ENCODE measurements at regions not wholly inside any gene's neighbourhood (a gene's known extent, or its start where the extent isn't known, plus 50 kb on each side); places are given as distances from the start of the nearest gene placed in this dataset.

DNA sequence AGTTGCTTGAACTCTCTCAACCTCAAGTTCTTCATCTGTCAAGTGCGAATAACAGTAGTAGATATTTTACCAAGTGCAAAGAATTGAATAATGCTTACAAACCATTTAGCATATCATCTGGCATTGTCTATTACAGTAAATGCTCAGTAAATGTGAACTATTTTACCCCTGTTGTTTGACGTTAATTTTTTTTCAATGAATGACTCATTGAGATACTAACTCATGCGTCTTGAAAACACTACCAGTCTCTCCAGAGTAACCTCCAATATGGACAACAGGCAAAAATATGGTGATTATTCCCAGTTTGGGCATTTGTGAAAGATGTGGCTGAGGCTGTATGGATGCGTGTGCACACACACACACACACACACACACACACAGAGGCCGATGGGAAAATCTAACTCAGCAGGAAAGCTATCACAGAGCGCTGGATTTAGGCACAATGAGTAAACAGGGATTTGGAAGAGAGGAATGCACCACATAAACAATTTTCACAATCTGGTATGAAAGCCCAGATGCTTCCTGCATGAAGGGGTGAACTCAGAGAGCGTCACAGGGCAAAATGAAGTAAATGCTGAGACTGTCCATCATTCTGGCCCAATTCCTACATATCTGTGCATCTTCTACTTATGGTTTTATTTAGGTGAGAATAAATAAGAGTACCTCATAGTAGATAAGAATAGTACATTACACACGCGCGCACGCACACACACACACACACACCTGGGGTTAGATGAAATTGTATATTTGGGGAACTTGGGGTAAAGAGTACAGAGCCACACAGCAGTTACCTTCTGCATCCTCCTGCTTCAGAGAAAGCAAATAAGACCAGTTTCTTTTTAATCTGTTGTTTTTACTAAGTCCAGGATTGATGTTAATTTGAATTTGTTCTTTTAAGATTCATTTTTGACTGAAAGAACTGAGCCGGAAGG, 128.7 kb downstream of the PALM2AKAP2 start:
- no peak for DNase-seq
- in situ Hi-C loops (cut with HindIII; ENCODE audit: low pct_ligation_motif_present, low pct_unique_long_range_greater_than_20kb, low sequenced_read_pairs), result no loop called here

DNA sequence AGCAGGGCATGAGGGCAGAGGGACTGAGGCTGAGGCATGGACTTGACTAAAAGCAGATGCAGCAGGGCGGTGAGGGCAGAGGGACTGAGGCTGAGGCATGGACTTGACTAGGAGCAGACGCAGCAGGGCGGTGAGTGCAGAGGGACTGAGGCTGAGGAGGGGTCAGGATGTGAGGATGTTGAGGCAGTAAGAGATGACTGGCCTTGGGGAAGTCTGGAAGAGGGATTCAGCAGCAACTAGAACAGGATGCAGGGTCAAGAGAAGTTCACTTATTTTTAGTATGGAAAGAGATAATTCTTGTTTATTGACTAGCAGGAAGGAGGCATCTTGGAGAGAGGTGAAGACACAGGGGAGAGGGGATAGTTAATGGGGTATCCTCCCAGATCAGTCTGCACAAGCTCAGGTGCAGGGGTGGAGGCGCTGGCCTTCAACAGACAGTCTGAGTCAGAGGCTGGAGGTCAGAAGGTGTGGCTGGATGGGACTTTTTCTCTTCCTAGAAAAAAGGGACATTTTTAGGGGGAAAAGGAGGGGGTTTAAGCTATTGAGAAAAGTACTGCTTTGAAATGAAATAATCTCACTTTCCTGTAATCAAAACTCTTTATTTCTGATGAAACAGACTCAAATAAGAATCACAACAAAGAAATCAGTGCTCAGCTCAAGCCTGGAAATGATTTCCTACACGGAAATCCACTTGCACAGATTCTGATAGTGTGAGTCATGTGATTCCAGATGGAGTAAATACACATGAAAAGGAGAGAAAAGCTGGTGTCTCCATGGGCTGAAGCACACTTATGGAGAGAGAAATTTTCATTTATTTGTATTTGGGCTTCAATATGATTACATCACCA, 130.9 kb downstream of the PALM2AKAP2 start:
- in situ Hi-C loops (cut with HindIII; ENCODE audit: low pct_ligation_motif_present, low pct_unique_long_range_greater_than_20kb, low sequenced_read_pairs), result no loop called here

GRCh38 chr9:109912082-109912582, 132.1 kb downstream of the PALM2AKAP2 start:
- in situ Hi-C loops (cut with HindIII; ENCODE audit: low pct_ligation_motif_present, low pct_unique_long_range_greater_than_20kb, low sequenced_read_pairs), result no loop called here
- DNase-seq, result no peak

More for the DNA sequence above, 130.9 kb downstream of the PALM2AKAP2 start:
- DNase-seq, result peak; percentile 80

DNA sequence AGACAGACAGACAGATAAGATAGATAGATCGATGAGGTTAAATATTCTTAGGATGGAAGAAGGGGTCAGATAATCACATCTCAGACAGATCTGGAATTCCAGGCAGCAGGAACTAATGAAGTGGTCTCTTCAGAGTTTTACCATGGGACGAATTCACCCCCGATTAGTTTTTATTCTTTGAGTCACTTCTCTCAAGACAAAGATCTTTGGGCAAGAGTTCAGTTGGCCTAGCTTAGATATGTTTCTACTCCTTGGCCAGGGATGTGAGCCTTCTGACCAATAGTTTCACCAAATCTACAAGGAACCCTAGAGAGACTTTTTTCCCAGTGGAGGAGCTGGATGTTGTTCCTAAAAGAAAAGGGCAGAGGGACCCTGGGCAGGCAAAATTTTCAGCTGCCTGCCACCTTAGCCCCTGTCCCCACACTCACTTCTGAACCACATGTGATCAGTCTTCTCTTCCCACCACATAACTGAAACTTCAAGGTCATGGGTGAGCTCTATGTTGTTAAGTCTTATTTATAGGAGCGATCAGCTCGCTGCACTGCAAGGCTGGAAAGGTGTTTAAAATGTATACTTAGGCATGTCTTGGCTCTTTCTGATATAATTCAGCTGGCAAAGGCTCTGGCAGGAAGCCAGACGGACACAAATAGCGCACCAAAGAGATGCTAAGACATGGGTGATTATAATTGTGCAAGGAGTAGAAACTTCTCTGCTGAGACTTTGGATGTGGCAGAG, 132.9 kb downstream of the PALM2AKAP2 start:
- no peak for DNase-seq

DNA sequence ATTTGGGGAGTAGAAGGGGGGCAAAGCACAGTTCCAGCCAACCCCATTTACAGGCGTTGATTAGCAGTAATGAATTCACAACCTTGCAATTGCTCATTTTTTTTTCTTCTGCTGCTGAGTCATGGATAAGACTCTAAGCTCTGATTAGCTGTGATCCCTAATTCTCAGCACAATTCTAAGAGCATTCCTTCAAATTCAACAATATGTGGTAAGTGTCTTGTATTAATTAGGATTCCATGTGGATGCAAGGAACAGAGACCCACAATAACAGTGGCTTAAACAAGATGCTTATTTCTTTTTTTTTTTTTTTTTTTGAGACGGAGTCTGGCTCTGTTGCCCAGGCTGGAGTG, 133.4 kb downstream of the PALM2AKAP2 start:
- in situ Hi-C loops (cut with HindIII; ENCODE audit: low pct_ligation_motif_present, low pct_unique_long_range_greater_than_20kb, low sequenced_read_pairs), result no loop called here
- no peak for DNase-seq

More for the DNA sequence above, 132.9 kb downstream of the PALM2AKAP2 start:
- in situ Hi-C loops (cut with HindIII; ENCODE audit: low pct_ligation_motif_present, low pct_unique_long_range_greater_than_20kb, low sequenced_read_pairs), result no loop called here

GRCh38 chr9:109914280-109915027, 134.5 kb downstream of the PALM2AKAP2 start:
- in situ Hi-C loops (cut with HindIII; ENCODE audit: low pct_ligation_motif_present, low pct_unique_long_range_greater_than_20kb, low sequenced_read_pairs), result no loop called here
- DNase-seq, result peak; percentile 74

DNA sequence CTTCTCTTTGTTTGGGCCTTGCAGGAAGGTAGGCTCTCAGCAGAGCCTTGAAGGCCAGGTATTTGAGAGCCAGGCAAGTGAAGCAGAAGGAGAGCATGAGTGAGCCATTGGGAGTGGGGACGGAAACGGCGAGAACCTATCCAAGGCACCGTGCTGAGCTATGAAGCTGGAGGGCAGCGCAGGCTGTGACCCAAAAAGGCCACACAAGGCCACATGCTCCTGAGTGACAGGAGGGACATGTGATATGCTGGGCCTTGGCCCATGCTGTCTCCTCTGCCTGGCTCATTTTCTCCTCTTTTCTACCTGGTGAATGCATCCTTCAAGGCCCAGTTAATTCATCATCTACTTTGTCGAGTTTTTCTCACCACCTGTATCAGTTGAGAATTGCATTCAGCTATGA, 136.3 kb downstream of the PALM2AKAP2 start:
- DNase-seq, result no peak
- in situ Hi-C loops (cut with HindIII; ENCODE audit: low pct_ligation_motif_present, low pct_unique_long_range_greater_than_20kb, low sequenced_read_pairs), result no loop called here

GRCh38 chr9:109918339-109919163, 138.6 kb downstream of the PALM2AKAP2 start:
- in situ Hi-C loops (cut with HindIII; ENCODE audit: low pct_ligation_motif_present, low pct_unique_long_range_greater_than_20kb, low sequenced_read_pairs), result no loop called here
- no peak for DNase-seq

- DNase-seq, result no peak
- in situ Hi-C loops (cut with HindIII; ENCODE audit: low pct_ligation_motif_present, low pct_unique_long_range_greater_than_20kb, low sequenced_read_pairs), result no loop called here
These were observed 139.9 kb downstream of the PALM2AKAP2 start for GRCh38 chr9:109919736-109920408.

DNA sequence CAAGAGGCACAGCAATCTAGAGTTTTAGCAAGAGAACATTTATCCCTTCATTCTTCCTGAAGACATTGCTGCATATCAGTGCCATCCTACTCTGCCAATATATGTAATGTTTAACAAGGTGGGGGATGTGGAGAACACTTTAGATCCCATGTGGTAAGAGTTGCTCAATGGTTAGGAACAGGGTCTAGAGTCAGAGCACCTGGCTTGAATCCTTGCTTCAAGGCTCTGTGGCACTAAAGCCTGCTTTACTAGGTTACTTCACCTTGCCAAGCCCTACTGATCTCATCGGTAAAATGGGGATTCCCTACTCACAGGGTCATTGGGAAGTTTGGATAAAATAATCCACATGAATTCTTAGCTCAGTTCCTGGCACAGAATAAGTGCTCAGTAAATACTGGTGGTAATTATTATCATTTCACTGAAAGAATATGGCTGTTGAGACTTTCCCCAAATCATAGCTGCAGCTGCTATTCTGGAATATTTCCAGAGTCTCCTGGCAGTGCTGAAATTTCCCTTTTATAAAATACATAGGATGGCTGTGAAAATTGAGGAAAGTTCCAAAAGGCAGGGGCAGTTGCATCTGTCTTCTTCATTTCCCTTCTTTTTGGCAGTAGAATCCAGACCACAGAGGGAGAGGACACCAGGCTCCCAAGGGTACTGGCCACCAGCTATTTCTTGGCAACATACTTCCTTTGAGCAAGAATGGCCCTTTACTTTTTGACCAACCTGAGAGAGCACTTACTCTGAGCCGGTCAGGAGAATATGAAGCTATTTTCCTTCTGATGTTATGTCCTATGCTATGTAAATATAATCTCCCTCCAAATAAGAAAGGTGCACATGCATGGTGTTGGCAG, 142.8 kb downstream of the PALM2AKAP2 start:
- in situ Hi-C loops (cut with HindIII; ENCODE audit: low pct_ligation_motif_present, low pct_unique_long_range_greater_than_20kb, low sequenced_read_pairs), result no loop called here
- DNase-seq, result peak; percentile 6

DNA sequence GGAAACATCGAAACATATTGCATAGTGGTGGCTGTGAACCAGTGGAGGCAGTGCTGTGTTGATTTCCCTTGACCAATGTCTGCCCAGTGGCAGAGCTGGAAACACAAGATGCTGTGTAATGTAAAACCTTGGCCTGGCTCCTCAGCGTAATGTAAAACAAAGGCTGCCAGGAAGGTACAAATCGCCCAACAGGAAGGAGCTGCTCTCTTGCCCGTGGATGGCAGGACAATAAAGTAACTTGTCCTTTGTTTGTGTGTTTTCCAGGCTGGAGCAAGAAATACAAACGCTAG, 143.4 kb downstream of the PALM2AKAP2 start:
- DNase-seq, result no peak
- in situ Hi-C loops (cut with HindIII; ENCODE audit: low pct_ligation_motif_present, low pct_unique_long_range_greater_than_20kb, low sequenced_read_pairs), result no loop called here

GRCh38 chr9:109923806-109924205, 143.8 kb downstream of the PALM2AKAP2 start:
- DNase-seq, result no peak
- in situ Hi-C loops (cut with HindIII; ENCODE audit: low pct_ligation_motif_present, low pct_unique_long_range_greater_than_20kb, low sequenced_read_pairs), result no loop called here

GRCh38 chr9:109925799-109926198, 145.8 kb downstream of the PALM2AKAP2 start:
- in situ Hi-C loops (cut with HindIII; ENCODE audit: low pct_ligation_motif_present, low pct_unique_long_range_greater_than_20kb, low sequenced_read_pairs), result no loop called here

DNA sequence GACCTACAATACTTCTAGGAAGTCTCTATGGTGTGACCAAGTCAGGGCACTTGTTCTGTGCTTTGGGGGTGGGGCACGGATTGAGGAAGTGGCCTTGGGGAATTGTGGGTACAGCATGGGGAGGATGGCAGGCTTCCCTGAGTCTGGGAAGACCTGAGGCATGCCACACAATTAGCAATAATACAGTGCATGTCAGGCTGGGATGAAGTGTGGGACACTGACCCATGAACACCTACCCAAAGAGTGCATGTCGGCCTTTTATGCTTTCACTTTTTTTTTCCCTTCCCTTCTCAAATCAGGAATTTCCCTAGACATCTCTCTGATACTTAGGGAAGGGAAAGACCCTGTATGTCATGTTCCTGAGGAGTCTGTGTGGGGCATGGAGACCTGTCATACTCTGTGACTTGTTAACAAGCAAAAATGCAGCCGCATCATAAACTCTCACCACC, 146.4 kb downstream of the PALM2AKAP2 start:
- no peak for DNase-seq

More at GRCh38 chr9:109925799-109926198, 145.8 kb downstream of the PALM2AKAP2 start:
- no peak for DNase-seq

GRCh38 chr9:109931623-109932022, 151.6 kb downstream of the PALM2AKAP2 start:
- in situ Hi-C loops (cut with HindIII; ENCODE audit: low pct_ligation_motif_present, low pct_unique_long_range_greater_than_20kb, low sequenced_read_pairs), result no loop called here

More for the DNA sequence above, 146.4 kb downstream of the PALM2AKAP2 start:
- in situ Hi-C loops (cut with HindIII; ENCODE audit: low pct_ligation_motif_present, low pct_unique_long_range_greater_than_20kb, low sequenced_read_pairs), result no loop called here

More at GRCh38 chr9:109931623-109932022, 151.6 kb downstream of the PALM2AKAP2 start:
- DNase-seq, result no peak

Measured in ACHN (cell line).